ENCODE measurements at regions not wholly inside any gene's neighbourhood (a gene's known extent, or its start where the extent isn't known, plus 50 kb on each side); places are given as distances from the start of the nearest gene placed in this dataset.

- no peak for DNase-seq (ENCODE audit: low read depth in 4 of 4, low spot score in 3 of 4)
Measured at GRCh38 chr4:138305050-138305449, 62.9 kb upstream of the SLC7A11 start.

DNA sequence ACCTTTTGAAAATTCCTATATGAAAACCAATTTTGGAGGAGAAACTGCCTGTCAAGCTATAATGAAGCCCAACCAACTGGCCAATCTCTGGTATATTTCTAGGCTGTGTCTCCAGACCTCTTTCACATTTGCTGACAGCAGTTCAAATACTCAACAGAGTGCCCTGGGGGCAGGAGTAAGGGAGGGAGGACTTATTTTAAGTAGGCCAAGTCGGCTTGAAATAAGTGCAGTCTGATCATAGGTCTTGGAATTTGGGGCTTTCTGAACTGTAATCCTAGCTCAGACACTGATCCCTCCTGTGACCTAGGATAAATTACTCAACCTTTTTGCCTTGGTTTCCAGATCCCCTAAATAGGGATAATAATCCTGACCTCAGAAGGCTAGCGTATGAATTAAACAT, 59.4 kb upstream of the SLC7A11 start:
- DNase-seq (ENCODE audit: low read depth in 4 of 4, low spot score in 3 of 4): no peak

DNA sequence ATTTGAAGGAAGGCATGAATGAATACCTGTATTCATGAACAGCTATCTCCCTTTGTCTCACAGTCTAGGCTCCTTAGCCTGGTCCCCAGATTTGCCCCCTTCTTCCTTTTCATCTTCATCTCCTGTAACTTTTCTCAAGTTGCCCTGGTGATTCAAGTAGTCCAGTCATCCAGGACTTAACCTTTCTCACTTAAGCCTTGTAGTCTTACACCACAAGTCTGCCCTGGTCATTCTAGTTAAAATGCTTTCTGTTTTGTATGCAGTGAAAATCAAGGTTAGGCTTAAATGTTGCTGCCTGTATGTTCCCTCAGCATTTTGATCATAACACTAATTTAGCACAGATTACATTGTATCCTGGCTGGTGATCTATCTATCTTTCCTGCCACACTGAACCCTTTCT, 58.5 kb upstream of the SLC7A11 start:
- DNase-seq (ENCODE audit: low read depth in 4 of 4, low spot score in 3 of 4): no peak

DNA sequence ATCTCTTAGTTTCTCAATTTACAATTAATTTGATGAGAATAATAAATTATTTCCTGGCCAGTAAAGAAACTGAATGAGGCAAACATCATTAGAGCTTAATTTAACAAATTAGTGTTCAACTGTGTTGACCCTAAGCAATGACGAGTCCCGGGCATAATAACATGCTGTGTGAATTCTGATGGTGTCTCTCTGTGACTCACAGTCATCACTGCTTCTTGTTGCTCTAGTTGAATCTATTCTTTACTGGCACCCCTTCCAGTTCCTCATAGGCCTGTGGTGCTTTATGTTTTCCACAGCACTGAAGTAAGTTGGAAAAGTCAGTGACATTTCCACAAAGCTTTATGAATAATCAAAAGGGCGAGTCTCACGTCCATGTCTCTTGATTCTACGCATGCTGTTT, 57.7 kb upstream of the SLC7A11 start:
- DNase-seq (ENCODE audit: low read depth in 4 of 4, low spot score in 3 of 4): no peak

GRCh38 chr4:138298866-138299265, 56.7 kb upstream of the SLC7A11 start:
- no peak for DNase-seq (ENCODE audit: low read depth in 4 of 4, low spot score in 3 of 4)

GRCh38 chr4:138298431-138298830, 56.3 kb upstream of the SLC7A11 start:
- no peak for DNase-seq (ENCODE audit: low read depth in 4 of 4, low spot score in 3 of 4)

GRCh38 chr4:138297743-138298405, 55.7 kb upstream of the SLC7A11 start:
- no peak for DNase-seq (ENCODE audit: low read depth in 4 of 4, low spot score in 3 of 4)

GRCh38 chr4:138292321-138292720, 50.2 kb upstream of the SLC7A11 start:
- DNase-seq (ENCODE audit: low read depth in 4 of 4, low spot score in 3 of 4): no peak
